ENCODE measurements at regions not wholly inside any gene's neighbourhood (a gene's known extent, or its start where the extent isn't known, plus 50 kb on each side); places are given as distances from the start of the nearest gene placed in this dataset.
"Not testable (repeated sequence)": the region's sequence is repeated elsewhere in the genome, so short reads cannot be mapped to it uniquely, and the experiment has no call there.

DNA sequence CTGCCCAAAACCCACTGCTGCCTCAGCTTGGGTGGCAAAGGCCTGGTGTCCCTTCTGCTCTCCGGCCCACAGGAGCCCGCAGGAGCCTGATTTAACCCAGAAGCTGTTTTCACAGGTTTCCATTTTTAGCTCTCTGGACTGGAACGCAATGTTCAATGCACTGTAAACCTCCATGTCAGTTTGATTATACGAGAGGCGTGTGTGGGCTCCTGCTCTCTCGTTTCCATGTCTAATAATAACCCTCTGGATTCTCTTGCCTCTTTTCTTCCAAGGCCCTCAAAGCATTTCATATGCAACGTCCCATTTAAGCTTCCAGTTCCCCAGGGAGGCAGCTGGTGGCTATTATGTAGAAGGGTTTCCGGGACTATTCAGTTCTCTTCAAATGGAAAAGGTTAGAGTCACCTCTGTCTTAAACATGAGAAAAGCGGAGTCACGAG is 161.1 kb downstream of the SUDS3 start:
- no peak for DNase-seq

DNA sequence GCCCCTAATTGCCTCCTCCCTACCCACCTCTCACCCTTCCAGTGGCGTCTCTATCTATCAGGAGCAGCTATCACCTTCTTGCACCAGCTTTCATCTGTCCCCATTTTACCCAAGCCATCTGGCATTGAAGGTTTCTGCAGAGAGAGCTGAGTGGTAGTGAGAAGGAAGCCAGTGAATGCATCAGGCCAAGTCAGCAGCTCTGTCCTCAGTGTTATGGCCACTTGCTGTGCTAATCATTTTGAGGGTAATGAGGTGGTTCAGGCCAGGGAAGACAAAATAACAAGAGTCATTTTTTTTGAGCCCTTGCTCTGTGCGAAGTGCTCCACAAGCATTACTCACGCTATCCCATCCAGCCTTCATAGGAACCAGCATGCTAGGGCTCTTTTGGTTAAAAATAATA is 164.7 kb downstream of the SUDS3 start:
- DNase-seq = no peak

DNA sequence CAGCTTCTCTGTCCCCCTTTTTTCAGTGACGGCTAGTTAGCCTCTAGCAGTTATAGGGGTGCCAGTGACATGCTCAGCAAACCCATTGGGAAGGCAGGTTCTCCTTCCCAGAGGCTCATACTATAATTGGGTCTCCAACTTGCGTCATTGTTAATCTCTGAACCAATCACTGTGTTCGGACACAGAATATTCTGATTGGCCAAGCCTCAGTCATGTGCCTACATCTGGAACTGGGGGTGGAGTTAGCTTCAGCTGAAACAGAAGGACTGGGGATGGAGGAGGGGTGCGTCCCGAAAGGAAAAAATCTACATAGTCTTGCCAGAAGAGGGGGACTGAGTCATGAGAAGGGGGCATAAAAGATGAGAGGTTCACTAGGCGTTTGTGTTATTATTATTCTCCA is 165.6 kb downstream of the SUDS3 start:
- DNase-seq = no peak

DNA sequence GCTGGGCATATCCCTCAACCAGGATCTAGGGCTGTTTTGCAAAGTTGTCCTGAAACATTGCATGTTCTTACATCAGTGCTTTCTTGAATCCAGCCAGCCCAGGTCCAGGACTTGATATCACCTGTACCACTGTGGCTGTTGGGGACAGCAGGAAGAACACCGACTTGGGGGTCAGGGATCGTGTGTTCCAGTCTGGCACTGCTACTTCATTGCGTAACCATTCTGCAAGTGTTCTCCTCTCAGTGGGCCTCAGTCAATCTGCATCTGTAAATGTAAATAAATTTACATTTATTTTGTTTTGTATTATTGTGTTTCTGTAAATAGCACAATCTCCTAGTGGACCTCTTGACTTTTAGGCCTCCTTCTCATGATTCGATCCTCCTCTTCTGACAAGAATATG is 167.3 kb downstream of the SUDS3 start:
- DNase-seq = no peak

DNA sequence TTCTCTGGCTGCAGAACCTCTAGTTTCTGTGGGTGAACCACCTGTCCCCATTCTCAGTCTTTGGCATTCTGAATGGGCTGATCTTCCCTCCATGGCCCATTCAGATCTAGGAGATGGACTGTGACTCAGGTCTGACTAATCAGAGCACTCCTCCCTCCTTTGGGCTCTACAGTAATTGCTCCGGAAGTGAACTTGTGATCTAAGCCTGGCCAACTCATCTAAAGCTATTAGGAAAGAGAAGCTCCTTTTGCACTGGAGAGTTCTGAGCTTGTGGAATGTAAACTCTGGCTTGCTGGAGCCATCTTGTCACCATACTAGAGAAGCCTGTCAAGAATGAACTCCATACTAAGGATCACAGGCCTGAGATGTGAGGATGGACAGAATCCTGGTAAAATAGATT is 168.2 kb downstream of the SUDS3 start:
- DNase-seq = no peak

DNA sequence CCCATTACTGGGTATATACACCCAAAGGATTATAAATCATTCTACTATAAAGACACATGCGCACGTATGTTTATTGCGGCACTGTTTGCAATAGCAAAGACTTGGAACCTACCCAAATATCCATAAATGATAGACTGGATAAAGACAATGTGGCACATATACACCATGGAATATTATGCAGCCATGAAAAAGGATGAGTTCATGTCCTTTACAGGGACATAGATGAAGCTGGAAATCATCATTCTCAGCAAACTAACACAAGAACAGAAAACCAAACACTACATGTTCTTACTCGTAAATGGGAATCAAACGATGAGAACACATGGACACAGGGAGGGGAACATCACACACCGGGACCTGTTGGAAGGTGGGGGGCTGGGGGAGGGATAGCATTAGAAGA is 171.3 kb downstream of the SUDS3 start:
- not testable (repeated sequence) for DNase-seq

DNA sequence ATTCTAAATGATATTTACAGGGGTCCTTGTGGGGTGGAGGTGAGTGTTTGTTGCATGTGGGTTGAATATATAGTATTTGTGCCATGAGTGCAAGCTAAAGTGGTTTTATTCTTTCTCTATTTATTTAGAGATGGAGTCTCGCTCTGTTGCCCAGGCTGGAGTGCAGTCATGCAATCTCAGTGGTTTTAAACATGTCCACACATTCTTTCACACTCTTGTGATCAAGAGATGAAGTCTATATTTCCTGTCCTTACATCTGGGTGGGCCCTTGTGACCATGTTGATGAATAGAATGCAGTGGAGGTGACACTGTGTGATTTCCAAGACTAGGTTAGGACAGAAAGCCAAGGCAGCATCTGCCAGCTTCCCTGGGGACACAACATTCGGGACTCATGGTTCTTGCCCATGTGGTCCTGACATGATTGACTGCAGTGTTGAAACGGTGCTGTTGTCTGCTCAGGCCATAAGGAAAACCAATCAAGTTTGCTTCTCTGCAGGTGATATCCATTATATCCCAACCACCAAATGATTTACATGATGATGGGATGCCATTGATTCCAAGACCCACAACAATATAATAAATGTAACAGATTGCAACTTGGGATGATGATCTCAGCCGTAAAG is 172.6 kb downstream of the SUDS3 start:
- DNase-seq = no peak

DNA sequence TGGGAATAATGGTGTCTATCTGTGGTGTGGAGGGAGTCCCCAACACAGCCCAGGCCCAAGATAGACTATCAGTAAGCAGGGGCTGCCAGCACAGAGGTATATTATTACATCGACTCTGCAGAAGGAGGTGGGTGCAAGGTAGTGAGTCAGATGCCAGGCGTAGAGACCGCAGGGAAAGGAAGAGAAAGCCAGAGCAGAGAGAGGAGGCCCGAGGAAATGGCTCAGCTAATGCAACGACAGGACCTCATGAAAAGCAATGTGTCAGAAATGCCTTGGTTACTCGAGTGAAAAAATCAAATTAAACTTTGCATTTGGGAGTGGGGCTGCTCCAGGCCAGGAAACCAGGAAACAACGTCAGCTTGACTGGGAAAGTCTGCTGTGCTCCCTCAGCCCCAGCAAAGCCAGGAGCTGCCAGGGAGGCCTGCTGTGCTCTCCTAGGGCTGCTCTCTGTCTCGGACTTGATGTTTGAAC is 173.2 kb downstream of the SUDS3 start:
- no peak for DNase-seq

DNA sequence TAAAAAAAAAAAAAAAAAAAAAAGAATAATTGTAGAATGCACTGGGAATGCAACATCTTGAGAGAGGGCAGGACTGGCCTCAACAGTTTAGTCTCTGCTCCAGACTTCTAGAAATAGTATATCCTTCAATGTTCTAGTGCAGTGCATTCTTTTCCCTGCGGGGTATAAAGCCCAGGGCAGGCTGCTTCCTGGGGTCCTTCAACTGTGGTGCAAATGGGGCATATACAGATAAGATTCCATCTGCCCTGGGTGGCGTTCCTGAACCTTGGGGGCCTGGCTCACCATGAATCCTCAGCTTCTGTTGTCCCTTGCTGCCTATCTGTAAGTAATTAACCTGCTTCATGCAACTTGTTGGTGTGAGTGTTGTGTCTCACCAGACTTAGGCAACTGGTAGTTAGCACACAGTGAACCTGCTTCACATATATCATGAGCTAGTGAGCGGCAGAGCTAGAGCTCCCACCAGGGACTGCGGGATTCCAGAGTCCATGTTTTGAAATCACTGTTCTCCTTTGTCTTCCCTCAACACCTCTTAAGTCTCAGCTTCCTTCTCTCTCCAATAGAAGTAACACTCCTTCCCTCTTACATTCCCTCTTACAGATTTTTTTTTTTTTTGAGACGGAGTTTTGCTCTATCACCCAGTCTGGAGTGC is 177.6 kb downstream of the SUDS3 start:
- no peak for DNase-seq

DNA sequence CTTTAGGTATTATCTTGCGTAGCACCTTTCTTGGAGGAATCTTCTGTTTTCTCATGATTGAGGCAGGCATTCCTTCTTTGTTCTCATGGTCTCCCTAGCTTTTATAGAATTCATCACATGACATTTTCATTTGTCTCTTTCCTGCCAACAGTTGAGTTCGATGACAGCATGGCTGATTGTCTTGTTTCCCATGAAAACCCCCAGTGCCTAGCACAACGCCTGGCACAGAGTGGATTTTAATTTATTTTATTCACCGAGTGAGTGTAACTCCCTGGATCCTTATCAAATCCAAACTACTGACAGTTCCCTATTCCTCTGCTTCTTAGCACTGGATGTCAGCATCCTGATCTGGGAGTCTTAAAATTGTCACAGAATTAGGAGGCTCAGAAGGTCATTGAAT is 182.6 kb downstream of the SUDS3 start:
- DNase-seq = no peak

DNA sequence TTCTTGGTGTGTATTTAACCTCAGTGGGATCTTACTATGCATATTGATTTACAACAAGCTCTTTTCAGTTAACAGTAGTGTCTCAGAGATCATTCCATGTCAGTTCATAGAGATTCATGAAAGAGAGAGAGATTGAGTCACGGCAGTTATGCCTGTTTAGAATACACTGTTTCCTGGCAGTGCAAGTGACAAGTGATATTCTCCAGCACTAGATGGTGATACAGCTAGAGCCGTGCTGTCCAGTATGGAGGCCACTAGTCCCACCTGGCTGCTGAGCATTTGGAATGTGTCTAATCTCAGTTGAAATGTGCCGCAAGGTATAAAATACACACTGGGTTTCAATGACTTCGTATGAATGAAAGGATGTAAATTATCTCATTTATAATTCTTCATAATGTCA is 184.4 kb downstream of the SUDS3 start:
- DNase-seq = no peak

DNA sequence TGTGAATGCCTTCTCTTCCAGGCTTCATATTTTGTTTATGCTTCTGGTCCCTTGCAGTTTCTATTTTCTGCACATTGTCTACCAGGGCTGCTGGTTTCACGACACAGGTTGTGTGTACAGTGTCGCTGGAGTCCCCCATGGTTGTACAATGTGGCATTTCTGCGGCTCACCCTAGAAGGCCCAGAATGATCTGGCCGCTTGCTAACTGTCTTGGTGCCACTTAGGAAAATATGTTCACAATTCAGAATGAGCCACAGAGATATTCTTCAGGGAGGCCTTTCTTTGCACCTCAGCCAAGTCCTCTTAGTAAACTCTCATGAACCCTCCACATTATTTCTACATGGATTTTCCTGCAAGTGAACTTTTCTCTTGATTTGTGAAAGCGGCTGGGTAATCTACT is 195.4 kb downstream of the SUDS3 start:
- no peak for DNase-seq

DNA sequence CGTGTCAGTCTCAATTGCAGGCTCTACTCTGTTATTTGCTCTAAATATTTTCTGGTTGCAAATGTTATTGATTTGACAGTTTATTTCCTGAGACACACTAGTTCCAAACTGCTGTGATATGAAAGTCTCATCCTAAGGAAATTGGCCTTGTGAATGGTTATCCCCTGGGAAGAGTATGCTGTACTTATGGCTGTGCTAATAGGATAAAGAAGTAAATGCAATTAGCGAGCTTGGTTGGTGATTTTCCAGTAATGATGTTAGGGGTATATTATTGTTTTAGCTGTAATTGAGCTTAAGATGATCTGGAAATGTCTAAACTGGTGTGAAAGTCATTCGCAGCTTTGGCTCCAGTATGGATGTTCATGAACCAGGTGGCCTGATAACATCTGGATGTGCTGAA is 197.9 kb downstream of the SUDS3 start:
- DNase-seq = no peak

DNA sequence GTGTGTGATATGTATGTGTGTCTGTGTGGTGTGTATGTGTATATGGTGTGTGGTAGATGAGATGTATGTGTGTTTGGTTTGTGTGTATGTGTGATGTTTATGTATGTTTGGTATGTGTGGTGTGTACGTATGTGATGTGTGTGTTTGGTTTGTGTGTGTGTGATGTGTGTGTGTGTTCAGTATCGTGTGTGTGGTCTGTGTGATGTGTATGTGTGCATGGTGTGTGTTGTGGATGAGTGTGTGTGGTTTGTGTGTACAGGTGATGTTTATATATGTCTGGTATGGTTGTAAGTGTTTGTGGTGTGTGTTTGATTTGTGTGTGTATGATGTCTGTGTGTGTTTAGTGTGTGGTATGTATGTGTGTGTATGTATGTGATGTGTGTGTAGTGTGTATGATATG is 199.4 kb downstream of the SUDS3 start:
- no peak for DNase-seq

DNA sequence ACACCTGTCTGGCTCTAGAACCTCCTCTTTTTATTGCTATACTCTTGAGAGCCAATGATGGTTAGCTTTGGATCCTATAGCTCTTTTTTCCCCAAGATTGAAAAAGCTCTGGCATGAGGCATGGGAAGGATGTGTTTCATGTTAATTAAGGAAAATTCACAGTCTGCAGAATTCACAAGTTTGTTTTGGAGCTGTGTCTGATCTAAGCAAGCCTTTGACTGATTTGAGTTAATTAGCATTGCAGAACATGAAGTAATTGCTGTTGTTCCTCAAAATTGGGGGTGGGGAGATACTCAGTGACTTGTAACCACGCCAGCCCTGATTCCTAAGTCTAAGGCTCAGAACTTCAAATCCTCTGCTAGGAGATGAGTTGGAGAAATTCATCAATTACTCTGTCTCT is 205.0 kb downstream of the SUDS3 start:
- no peak for DNase-seq

DNA sequence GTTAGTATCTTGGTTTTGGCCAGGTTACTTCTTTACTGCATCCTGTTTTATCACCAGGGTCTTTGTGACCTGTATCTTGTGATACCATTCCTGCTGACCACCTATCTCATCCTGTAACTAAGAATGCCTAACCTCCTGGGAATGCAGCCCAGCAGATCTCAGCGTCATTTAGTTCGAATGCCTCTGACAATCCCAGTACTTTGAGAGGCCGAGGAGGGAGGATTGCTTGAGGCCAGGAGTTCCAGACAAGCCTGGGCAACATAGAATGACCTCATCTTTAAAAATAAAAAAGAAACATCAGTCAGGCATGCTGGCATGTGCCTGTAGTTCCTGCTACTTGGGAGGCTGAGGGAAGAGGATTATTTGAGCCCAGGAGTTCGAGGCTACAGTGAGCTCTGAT is 206.5 kb downstream of the SUDS3 start:
- no peak for DNase-seq

DNA sequence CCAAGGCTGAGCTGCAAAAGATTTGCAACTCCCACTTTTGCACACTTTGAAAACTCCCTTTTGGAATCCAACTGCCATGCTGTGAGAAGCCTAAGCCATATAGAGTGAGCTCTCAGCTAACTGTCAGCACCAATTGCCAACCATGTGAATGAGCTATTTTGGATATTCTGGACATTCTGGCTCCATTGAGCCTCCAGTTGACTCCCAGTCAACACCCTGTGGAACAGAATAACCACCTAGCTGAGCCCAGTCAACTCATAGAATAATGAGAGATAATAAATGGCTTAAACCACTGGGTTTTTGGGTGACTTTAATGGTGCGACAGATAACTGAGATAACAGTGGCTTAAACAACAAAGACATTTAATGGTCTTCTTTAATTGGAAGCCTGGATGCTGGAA is 210.1 kb downstream of the SUDS3 start:
- DNase-seq = no peak

DNA sequence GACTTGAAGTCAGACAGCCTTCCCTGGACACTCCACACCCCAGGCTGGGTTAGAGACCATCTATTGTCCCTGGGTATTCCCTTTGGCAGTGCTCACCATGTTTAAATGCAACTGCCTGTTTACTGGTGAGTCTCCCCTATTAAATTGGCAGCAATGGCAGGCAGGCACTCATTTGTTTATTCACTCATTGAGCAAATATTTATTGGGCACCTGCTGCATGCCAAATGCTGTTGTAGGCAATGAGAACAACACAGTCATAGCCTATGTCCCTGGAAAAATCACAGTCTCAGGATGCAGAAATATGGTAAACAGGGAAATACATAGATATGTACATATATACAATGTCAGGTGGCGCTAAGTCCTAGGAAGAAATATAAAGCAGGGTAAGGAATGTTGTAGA is 212.8 kb downstream of the SUDS3 start:
- DNase-seq = no peak

DNA sequence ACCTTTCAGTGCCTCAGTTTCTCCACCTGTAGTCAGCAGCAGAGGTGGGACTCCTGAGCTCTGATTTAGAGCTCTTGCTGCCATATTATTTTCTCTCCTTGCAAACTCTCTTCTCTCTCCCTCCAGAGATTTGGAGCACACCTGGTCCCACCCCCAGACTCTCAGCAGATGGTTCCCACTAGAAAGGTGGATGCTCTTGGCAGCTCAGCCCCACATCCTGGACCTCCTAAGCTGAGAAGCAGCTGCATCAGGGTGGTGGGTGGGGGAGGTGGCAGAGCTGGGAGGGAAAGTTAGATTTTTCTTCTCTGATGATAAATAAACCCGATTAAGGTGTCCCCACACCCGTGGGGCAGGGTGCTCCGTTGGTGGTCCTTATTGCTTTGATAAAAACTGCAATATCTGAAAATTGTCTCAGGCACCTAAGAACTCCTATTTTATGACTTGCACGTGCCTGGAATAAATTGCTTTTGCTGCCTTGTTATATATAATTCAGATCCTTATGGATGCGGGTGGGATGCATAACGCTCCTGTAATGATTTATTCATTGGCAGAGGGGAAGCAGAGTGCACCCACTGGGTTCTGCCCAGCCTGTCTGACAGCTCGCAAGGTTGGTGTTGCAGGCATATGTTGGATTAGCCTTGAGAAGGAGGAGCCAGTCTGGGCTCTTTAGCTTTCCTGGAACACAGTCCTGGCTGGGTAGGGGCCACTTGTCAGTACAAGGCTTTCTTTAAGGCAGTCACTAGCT is 214.2 kb downstream of the SUDS3 start:
- DNase-seq = no peak

DNA sequence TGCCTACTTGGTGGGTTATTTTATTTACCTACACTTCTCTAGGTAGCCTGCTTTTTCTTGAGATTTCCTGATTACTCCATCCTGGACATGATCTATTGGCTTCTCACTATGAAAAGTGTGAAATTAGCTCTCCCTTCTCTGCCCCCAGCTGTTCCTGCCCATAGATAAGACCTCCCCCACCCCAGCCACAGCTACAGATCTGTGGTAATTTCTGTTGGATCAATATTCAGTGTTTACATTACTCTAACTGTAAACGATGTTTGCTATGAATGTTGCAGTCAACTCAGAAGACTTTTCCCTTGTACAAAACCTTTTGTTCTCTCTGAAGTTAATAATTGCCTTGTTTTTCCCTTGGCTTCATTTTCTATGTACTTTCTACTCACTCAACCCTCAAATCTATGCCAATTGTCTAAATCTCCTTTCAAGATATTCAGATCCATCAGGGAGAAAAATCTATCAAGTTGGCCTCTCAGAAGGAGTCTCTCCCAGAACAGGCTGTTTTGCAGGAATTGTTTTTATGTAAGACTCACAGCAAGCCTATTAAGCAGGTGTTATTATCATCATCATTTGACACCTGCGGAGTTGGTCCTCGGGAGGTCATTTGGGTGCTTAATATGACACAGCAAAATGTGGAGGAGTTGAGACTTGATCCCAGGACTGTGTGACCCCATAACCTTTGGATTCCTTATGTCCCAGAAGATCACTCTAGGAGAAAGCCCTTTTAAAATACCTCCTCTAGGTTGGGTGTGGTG is 227.4 kb downstream of the SUDS3 start:
- DNase-seq = no peak

DNA sequence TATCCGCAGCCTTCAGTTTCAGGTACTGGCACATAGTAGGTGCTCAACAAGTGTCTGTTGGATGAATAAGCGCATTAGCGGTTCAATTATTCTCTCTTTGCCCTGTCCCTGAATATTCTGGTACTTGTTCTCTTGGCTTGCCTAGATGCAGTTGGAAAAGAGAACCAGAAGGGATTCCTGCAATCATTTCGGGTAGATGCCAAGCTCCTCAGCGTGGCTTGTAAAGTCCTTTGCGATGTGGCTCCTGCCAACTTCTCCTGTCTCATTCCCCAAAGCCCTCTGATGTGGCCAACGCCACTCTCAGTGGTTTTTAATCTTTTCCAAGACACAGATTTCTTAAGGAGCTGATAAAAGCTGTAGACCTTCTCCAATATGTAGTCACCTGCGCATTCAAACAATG is 230.3 kb downstream of the SUDS3 start:
- no peak for DNase-seq

DNA sequence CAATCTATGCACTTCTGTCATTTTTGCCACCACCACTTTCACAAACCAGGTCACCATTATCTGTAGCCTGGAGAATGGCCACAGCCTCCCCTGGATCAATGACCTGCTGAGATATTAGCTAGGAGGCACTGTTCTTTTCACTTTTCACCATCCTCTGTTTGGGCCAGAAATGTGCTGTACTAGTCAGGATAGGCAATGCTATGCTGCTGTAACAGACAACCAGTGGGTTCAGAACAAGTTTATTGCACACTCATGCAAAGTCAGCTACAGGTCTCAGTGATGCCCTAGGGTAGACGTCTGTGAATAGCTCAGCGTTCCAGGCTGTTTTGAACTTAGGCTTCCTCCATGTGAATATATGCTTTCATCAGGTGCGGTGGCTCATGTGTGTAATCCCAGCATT is 231.5 kb downstream of the SUDS3 start:
- DNase-seq = no peak

DNA sequence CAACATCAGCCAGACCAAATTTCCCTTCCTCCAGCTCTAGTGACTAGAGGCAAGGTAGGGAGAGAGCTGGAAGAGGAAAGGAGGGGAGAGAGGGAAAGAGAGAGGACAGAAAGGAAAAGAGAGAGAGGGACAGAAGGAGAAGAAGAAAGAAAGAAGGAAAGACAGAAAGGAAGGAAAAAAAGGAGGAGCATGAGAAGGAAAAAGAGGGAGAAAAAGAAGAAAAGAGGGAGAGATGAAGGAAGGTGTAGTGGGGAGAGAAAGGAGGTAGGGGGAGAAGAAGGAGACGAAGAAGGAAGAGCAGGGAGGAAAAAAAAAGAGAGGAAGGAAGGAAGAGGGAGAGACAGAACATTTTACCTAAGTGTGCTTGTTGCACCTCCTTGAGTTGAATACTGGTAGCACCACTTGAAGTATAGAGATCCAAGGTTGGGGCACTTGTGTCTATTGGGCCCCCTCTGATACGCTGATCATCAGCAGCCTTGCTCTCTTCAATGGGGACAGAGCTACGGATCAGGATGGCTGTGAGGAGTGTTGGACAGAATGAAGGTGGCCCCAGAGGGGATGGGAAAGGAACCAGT is 232.5 kb downstream of the SUDS3 start:
- DNase-seq = no peak

Measured in NCI-H69 (cell line).